ENCODE measurements at regions not wholly inside any gene's neighbourhood (a gene's known extent, or its start where the extent isn't known, plus 50 kb on each side); places are given as distances from the start of the nearest gene placed in this dataset.
"Not testable (repeated sequence)": the region's sequence is repeated elsewhere in the genome, so short reads cannot be mapped to it uniquely, and the experiment has no call there.

DNA sequence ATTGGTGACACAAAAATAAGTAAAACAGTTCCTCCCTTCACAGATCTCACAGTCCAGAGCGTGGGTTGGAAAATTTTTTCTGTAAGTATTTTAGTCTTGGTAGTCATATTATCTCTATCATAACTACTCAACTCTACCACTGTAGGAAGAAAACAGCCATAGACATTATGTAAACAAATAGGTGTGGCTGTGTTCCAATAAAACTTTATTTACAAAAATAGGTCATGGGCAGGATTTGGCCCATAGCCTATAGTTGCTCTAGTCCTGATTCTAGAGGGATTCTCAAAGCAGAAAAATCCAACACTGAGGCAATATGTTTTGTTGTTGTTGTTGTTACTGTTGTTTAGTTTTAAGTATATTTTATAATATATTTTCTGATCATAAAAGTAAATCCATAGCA is 206.1 kb upstream of the GADL1 start:
- CTCF ChIA-PET = no interaction called here
- POLR2A ChIA-PET = no interaction called here
- H3K4me3 Mint-ChIP-seq = no peak overlapping the region
- peaks cover 7% of the 10 kb centered on the region for H3K36me3 Mint-ChIP-seq (ENCODE audit: low read depth)
- no peaks in the 10 kb centered on the region for H3K27me3 Mint-ChIP-seq
- DNase-seq = no peak
- no peak overlapping the region for H3K27ac Mint-ChIP-seq
- peaks cover 12% of the 10 kb centered on the region for H3K9me3 Mint-ChIP-seq
- peaks cover 28% of the 10 kb centered on the region for H3K4me1 Mint-ChIP-seq

DNA sequence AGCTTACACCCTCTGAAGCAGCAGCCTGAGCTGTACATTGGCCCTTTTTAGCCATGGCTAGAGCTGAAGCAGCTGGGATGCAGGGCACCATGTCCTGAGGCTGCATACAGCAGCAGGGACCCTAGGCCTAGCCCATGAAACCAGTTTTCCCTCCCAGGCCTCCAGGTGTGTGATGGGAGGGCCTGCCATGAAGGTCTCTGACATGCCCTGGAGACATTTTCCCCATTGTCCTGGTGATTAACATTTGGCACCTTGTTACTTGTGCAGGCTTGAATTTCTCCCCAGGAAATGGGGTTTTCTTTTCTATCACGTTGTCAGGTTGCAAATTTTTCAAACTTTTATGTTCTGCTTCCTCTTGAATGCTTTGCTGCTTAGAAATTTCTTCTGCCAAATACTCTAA is 206.8 kb upstream of the GADL1 start:
- H3K36me3 Mint-ChIP-seq (ENCODE audit: low read depth); CTCF ChIA-PET; H3K27me3 Mint-ChIP-seq; H3K27ac Mint-ChIP-seq; H3K4me3 Mint-ChIP-seq; POLR2A ChIA-PET; DNase-seq: not testable (repeated sequence)
- Mint-ChIP-seq H3K9me3 (peaks cover 12% of the 10 kb centered on the region), H3K4me1 (peaks cover 31% of the 10 kb centered on the region)

DNA sequence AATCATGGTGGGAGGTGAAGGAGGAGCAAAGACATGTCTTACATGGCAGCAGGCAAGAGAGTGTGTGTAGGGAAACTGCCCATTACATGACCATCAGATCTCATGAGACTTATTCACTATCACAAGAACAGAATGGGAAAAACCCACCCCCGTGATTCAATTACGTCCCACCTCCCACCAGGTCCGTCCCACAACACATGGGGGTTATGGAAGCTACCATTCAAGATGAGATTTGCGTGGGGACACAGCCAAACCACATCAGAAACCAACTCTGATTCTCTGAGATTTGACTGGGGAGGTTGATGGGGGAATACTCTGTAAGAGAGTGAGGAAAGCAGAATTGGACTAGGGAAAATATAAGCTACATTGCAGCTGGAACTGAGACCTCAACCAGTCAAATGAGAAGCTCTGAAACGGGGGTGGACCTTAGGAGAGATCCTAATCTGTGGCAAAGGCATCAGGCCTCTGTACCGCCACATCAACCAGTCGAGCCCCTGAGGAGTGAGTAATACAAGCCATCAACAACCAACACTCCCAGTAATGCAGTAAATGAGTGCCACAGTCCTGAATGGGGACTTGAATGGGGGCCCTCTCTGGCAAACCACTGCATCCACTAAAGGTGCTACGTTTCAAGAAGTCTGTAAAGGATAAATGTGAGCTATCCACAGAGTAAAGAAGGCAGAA is 207.9 kb upstream of the GADL1 start:
- Mint-ChIP-seq H3K27ac (no peak overlapping the region), H3K4me1 (peaks cover 29% of the 10 kb centered on the region), H3K4me3 (no peak overlapping the region), H3K27me3 (no peaks in the 10 kb centered on the region), H3K9me3 (peaks cover 12% of the 10 kb centered on the region), H3K36me3 (ENCODE audit: low read depth) (peaks cover 7% of the 10 kb centered on the region)
- CTCF ChIA-PET = no interaction called here
- DNase-seq = no peak
- POLR2A ChIA-PET = no interaction called here

DNA sequence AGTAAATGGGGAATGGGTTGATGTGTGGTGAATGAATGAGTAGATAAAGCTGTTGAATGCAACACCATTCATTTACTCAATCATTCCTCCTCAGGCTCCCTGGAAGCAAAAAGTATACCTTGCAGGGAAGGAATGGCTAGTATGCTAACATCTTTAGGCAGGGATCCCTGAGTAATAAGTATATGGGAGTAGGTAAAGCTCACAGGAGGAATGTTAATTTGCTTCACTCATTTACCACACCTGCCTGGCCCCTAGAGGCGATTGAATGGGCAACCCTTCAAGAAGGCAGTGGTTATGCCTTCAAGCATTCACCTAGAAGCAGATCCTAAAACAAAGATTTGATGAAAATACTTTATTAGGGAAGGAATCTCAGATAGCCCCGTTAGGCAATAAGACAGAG is 208.7 kb upstream of the GADL1 start:
- CTCF ChIA-PET = no interaction called here
- Mint-ChIP-seq H3K9me3 (peaks cover 12% of the 10 kb centered on the region), H3K27me3 (no peaks in the 10 kb centered on the region), H3K4me3 (no peak overlapping the region), H3K4me1 (peaks cover 28% of the 10 kb centered on the region), H3K36me3 (ENCODE audit: low read depth) (peaks cover 7% of the 10 kb centered on the region), H3K27ac (no peak overlapping the region)
- no peak for DNase-seq
- POLR2A ChIA-PET = no interaction called here

DNA sequence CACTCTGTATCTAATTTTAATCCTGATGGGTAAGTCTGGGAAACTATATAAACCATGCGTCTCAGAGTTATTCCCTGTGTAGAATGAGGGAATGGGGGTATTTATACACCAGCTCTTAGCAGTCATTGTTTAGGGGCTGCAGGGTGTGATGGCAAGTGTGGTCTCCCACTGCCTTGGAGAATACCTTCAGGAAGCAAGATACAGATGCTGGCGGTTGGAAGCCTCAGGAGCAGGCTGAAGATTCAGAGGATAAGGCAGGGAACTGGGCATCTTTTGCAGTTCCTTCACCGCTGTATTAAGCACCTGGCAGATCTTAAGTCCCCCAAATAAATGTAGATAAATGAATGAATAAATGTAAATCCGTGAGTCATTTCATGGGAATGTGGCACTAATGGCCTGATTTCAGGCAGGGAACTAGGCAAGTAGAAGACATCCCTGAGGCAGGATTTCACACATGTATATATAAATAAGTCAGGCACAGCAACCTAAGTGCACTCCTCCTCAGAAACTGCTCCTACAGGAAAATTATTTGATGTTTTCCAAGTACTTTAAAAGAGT is 209.2 kb upstream of the GADL1 start:
- no peak for DNase-seq
- Mint-ChIP-seq H3K36me3 (ENCODE audit: low read depth) (peaks cover 7% of the 10 kb centered on the region), H3K9me3 (peaks cover 14% of the 10 kb centered on the region), H3K27me3 (no peaks in the 10 kb centered on the region), H3K27ac (no peak overlapping the region), H3K4me1 (peaks cover 30% of the 10 kb centered on the region), H3K4me3 (no peak overlapping the region)
- CTCF ChIA-PET = no interaction called here
- POLR2A ChIA-PET = no interaction called here

- POLR2A ChIA-PET = interaction anchor here (0.9 to 1.7 kb wide), 2 partner anchors 10 to 28 kb away, joined by 3 to 5 read pairs; no protein-coding TSS in a partner anchor
- H3K36me3 Mint-ChIP-seq (ENCODE audit: low read depth) = peaks cover 9% of the 10 kb centered on the region
- H3K9me3 Mint-ChIP-seq = peaks cover 20% of the 10 kb centered on the region
- DNase-seq = no peak
- CTCF ChIA-PET = interaction anchor here (0.9 kb wide), 1 partner anchor 28 kb away, joined by 3 read pairs; no protein-coding TSS in a partner anchor
- peaks cover 30% of the 10 kb centered on the region for H3K4me1 Mint-ChIP-seq
- H3K27ac Mint-ChIP-seq = no peak overlapping the region
- H3K27me3 Mint-ChIP-seq = no peaks in the 10 kb centered on the region
- no peak overlapping the region for H3K4me3 Mint-ChIP-seq
These were observed 210.6 kb upstream of the GADL1 start for GRCh38 chr3:31105011-31105410.

GRCh38 chr3:31105438-31106077 is 211.1 kb upstream of the GADL1 start:
- DNase-seq = peak; percentile 52
- peaks cover 30% of the 10 kb centered on the region for H3K4me1 Mint-ChIP-seq
- H3K36me3 Mint-ChIP-seq (ENCODE audit: low read depth) = peaks cover 9% of the 10 kb centered on the region
- CTCF ChIA-PET = interaction anchor here (0.9 kb wide), 1 partner anchor 29 kb away, joined by 3 read pairs; no protein-coding TSS in a partner anchor
- no peaks in the 10 kb centered on the region for H3K27me3 Mint-ChIP-seq
- H3K27ac Mint-ChIP-seq = no peak overlapping the region
- peaks cover 20% of the 10 kb centered on the region for H3K9me3 Mint-ChIP-seq
- H3K4me3 Mint-ChIP-seq = no peak overlapping the region
- POLR2A ChIA-PET = interaction anchor here (0.6 to 1.7 kb wide), 3 partner anchors 10 to 28 kb away, joined by 3 to 5 read pairs (median 3); no protein-coding TSS in a partner anchor

GRCh38 chr3:31106204-31106603 is 211.7 kb upstream of the GADL1 start:
- POLR2A ChIA-PET = no interaction called here
- peaks cover 30% of the 10 kb centered on the region for H3K4me1 Mint-ChIP-seq
- H3K27ac Mint-ChIP-seq = peak overlapping the region; percentile 13
- no peak for DNase-seq
- H3K4me3 Mint-ChIP-seq = no peak overlapping the region
- H3K27me3 Mint-ChIP-seq = no peaks in the 10 kb centered on the region
- peaks cover 20% of the 10 kb centered on the region for H3K9me3 Mint-ChIP-seq
- H3K36me3 Mint-ChIP-seq (ENCODE audit: low read depth) = peaks cover 9% of the 10 kb centered on the region
- CTCF ChIA-PET = no interaction called here

DNA sequence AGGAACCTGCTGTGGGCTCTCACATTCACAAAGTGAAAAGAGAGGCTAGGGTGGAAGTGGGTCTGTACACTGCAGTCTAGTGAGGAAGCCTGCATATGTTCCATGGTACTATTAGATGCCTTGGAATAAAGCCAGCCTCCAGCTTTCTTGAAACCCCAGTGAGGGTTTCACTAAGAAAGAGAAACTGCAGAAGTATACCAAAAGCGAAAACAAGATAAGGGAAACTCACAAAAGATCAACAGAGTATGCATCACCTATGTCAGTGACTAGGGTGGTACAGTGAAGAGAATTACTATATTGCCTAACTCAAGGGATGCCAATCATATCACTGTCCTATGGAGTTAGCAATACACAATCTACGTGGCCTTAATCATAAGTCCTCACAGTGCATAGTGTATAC is 212.5 kb upstream of the GADL1 start:
- peak overlapping the region; percentile 4 for H3K27ac Mint-ChIP-seq
- H3K4me1 Mint-ChIP-seq = peaks cover 28% of the 10 kb centered on the region
- DNase-seq = no peak
- no peaks in the 10 kb centered on the region for H3K27me3 Mint-ChIP-seq
- no peak overlapping the region for H3K4me3 Mint-ChIP-seq
- peaks cover 4% of the 10 kb centered on the region for H3K36me3 Mint-ChIP-seq (ENCODE audit: low read depth)
- CTCF ChIA-PET = no interaction called here
- H3K9me3 Mint-ChIP-seq = peaks cover 14% of the 10 kb centered on the region
- POLR2A ChIA-PET = no interaction called here

DNA sequence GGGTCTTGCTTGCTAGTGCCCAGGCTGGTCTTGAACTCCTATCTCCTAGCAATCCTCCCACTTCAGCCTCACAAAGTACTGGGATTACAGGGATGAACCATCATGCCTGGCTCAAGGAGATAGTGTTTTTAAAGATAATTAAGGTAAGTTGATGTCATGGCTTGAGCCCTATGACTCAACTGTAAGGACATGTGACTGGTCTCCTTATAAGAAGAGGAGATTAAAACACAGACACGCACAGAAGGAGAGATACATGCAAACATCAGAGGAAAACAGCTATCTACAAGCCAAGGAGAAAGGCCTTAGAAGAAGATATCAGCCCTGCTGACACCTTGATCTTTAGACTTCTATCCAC is 220.4 kb upstream of the GADL1 start:
- Mint-ChIP-seq H3K27ac (no peak overlapping the region), H3K36me3 (ENCODE audit: low read depth) (no peaks in the 10 kb centered on the region), H3K9me3 (peaks cover 13% of the 10 kb centered on the region), H3K4me1 (peaks cover 9% of the 10 kb centered on the region), H3K4me3 (no peak overlapping the region), H3K27me3 (no peaks in the 10 kb centered on the region)
- ChIA-PET POLR2A (no interaction called here), CTCF (no interaction called here)
- no peak for DNase-seq

DNA sequence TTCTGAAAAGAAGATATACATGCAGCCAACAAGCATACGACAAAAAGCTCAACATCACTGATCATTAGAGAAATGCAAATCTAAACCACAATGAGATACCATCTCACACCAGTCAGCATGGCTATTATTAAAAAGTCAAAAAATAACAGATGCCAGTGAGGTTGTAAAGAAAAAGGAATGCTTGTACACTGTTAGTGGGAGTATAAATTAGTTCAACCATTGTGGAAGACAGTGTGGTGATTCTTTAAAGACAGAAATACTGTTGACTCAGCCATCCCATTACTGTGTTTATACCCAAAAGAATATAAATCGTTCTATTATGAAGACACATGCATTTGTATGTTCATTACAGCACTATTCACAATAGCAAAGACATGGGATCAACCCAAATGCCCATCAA is 221.1 kb upstream of the GADL1 start:
- POLR2A ChIA-PET; H3K27ac Mint-ChIP-seq; CTCF ChIA-PET; H3K36me3 Mint-ChIP-seq (ENCODE audit: low read depth); H3K4me1 Mint-ChIP-seq; H3K4me3 Mint-ChIP-seq; DNase-seq; H3K27me3 Mint-ChIP-seq: not testable (repeated sequence)
- peaks cover 13% of the 10 kb centered on the region for H3K9me3 Mint-ChIP-seq

DNA sequence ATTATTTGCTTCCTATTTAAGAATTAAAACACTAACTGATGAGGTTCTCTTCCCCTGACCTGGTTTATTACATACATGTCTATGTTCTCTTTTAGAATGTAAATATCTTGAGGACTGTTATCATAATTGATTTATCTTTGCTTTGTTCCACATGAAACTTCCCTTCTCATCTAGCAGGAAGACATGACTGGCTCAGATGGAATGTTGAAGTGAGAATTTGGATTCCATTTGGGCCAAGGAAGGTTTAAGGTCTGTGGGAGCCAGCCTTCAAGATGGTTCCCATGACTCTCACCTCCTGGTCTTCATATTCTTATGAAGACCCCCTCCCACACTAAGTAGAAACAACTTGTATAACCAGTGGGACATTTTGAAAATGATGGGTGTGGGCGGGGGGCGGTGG is 222.2 kb upstream of the GADL1 start:
- no peak overlapping the region for H3K4me3 Mint-ChIP-seq
- no peak for DNase-seq
- CTCF ChIA-PET = no interaction called here
- H3K36me3 Mint-ChIP-seq (ENCODE audit: low read depth) = no peaks in the 10 kb centered on the region
- POLR2A ChIA-PET = no interaction called here
- no peaks in the 10 kb centered on the region for H3K27me3 Mint-ChIP-seq
- peaks cover 13% of the 10 kb centered on the region for H3K9me3 Mint-ChIP-seq
- peaks cover 9% of the 10 kb centered on the region for H3K4me1 Mint-ChIP-seq
- H3K27ac Mint-ChIP-seq = no peak overlapping the region

DNA sequence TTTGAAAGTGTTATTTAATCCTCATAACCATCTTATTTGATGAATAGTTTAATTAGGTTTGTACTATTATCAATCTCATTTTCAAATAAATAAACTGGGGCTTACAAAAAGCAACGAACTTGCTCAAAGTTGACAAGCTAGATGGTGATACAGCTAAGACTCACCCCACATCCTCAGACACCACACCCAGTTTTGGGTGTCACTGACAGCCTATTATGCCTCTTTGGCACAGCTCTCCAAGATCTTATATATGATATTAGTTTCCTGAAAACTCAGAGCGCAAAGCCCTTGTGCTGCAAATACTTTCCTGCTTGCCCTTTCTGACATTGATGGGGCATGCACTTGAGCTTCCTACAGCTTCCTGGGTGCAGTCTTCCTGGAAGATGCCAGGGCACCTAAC is 223.4 kb upstream of the GADL1 start:
- peaks cover 9% of the 10 kb centered on the region for H3K4me1 Mint-ChIP-seq
- no peak overlapping the region for H3K4me3 Mint-ChIP-seq
- ChIA-PET CTCF (no interaction called here), POLR2A (interaction anchor here (1.5 kb wide), 1 partner anchor 11 kb away, joined by 4 read pairs; no protein-coding TSS in a partner anchor)
- DNase-seq = no peak
- H3K27me3 Mint-ChIP-seq = no peaks in the 10 kb centered on the region
- no peaks in the 10 kb centered on the region for H3K36me3 Mint-ChIP-seq (ENCODE audit: low read depth)
- no peak overlapping the region for H3K27ac Mint-ChIP-seq
- peaks cover 9% of the 10 kb centered on the region for H3K9me3 Mint-ChIP-seq

GRCh38 chr3:31124373-31124772 is 229.9 kb upstream of the GADL1 start:
- ChIA-PET POLR2A (no interaction called here), CTCF (no interaction called here)
- DNase-seq = no peak
- peaks cover under 1% of the 10 kb centered on the region for H3K4me1 Mint-ChIP-seq
- peaks cover 7% of the 10 kb centered on the region for H3K36me3 Mint-ChIP-seq (ENCODE audit: low read depth)
- H3K27me3 Mint-ChIP-seq = no peaks in the 10 kb centered on the region
- no peak overlapping the region for H3K4me3 Mint-ChIP-seq
- peaks cover 15% of the 10 kb centered on the region for H3K9me3 Mint-ChIP-seq
- H3K27ac Mint-ChIP-seq = no peak overlapping the region

All from activated CD4-positive, alpha-beta memory T cell treated with anti-CD3 and anti-CD28 coated beads, Interleukin-2, amount 10 ng/mL, durations not matched to agents 7 days and 5 days (primary cell).